ENCODE measurements at regions not wholly inside any gene's neighbourhood (a gene's known extent, or its start where the extent isn't known, plus 50 kb on each side); places are given as distances from the start of the nearest gene placed in this dataset.

DNA sequence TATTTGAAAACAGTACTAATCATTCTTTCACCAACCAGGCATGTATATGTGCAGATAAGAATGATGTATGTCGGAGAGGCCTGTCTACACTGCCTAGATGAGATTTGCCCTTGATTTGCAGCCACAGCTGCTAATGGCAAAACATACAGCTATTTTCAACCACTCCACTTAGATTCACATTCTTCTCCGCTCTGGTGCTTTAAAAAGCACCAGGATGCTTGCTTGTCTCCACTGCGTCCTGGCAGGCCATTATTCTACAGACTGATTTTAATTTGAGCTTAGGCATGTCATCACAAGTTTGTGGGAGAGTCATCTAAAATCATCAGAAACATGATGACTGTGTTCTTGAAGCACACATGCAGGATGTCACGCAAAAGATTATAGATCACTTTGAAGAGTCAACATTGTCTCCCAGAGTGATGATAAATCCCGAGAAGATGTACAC lies 119.0 kb upstream of the NRIP1 start:
- 63% methylated on average over 5 of the region's 5 CpGs for WGBS

DNA sequence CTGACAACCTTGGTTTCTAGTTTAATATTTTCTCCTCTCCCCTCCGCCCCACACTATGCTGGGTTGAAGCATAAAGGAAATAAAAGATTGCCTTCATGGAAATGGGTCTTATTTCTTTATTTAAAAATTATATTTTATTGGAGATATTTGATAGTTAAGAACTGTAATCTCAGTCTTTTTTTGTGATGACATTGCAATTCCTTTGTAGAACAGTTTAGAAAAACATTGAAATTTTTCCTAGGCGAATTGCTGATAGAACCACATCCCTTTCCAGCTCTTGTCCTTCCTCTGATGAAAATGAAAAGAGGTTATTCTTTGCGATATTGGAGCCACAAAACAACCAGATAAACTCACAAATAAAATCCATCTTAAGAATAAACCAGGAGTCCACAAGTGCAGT lies 125.6 kb upstream of the NRIP1 start:
- no peak overlapping the region for H3K27ac ChIP-seq (ENCODE audit: low read length)
- H3K4me3 ChIP-seq (ENCODE audit: low read length) = no peak overlapping the region
- DNase-seq (no peak), ATAC-seq (no peak)
- H3K9me3 ChIP-seq (ENCODE audit: control insufficient read depth, low read length) = no peaks in the 10 kb centered on the region
- H3K27me3 ChIP-seq (ENCODE audit: control insufficient read depth, insufficient read depth) = no peaks in the 10 kb centered on the region
- intact Hi-C loops (cut with DNase I) = no loop called here
- H3K4me1 ChIP-seq (ENCODE audit: control insufficient read depth, insufficient read depth, low read length) = no peaks in the 10 kb centered on the region
- 89% methylated on average over 3 of the region's 3 CpGs for WGBS

More for the DNA sequence above, 119.0 kb upstream of the NRIP1 start:
- ATAC-seq (no peak), DNase-seq (no peak)
- H3K4me3 ChIP-seq (ENCODE audit: low read length) = no peak overlapping the region
- no peaks in the 10 kb centered on the region for H3K4me1 ChIP-seq (ENCODE audit: control insufficient read depth, insufficient read depth, low read length)
- H3K9me3 ChIP-seq (ENCODE audit: control insufficient read depth, low read length) = no peaks in the 10 kb centered on the region
- H3K27me3 ChIP-seq (ENCODE audit: control insufficient read depth, insufficient read depth) = no peaks in the 10 kb centered on the region
- H3K27ac ChIP-seq (ENCODE audit: low read length) = no peak overlapping the region
- intact Hi-C loops (cut with DNase I) = no loop called here

DNA sequence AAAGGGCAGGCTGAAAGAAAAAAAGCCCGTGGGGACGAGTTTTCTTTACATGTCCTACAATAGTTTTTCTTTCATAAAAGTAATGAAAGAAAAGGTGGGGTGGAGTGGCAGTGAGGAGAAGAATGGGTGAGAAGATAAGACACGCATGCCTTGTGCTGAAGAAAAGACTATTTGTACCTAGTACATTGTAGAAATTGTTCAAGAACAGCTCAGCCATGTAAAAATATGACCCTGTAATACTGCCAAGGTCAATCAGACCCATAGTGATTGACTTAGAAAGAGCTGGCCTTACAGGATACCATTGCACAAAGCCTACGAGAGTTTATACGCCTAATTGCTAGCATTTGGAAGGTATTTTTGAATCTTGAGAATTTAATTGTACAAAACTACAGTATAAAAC lies 126.0 kb upstream of the NRIP1 start:
- H3K27me3 ChIP-seq (ENCODE audit: control insufficient read depth, insufficient read depth) = no peaks in the 10 kb centered on the region
- DNase-seq (no peak), ATAC-seq (no peak)
- H3K27ac ChIP-seq (ENCODE audit: low read length) = no peak overlapping the region
- intact Hi-C loops (cut with DNase I) = no loop called here
- H3K9me3 ChIP-seq (ENCODE audit: control insufficient read depth, low read length) = no peaks in the 10 kb centered on the region
- H3K4me1 ChIP-seq (ENCODE audit: control insufficient read depth, insufficient read depth, low read length) = no peaks in the 10 kb centered on the region
- no peak overlapping the region for H3K4me3 ChIP-seq (ENCODE audit: low read length)
- 81% methylated on average over 5 of the region's 5 CpGs for WGBS

DNA sequence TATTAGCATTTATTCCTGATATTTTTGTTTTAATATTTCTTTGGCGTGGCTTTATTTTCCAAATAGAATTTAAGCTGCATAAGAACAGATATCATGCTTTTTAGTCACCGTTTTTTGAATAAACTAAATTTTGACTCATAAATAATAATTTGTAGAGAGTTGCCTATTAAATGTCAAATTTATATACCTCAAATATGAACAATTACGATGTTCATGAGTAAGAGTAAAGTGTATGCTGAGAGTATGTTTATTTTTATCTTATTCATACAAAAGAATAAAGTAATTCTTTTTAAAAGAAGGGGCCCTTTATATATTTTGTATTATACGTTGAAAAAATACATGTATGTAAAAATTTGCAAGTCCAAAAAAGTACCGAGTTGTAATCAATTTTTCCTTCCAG lies 126.5 kb upstream of the NRIP1 start:
- DNase-seq (no peak), ATAC-seq (no peak)
- intact Hi-C loops (cut with DNase I) = no loop called here
- 93% methylated on average over 5 of the region's 5 CpGs for WGBS
- no peak overlapping the region for H3K4me3 ChIP-seq (ENCODE audit: low read length)
- H3K4me1 ChIP-seq (ENCODE audit: control insufficient read depth, insufficient read depth, low read length) = no peaks in the 10 kb centered on the region
- H3K27ac ChIP-seq (ENCODE audit: low read length) = no peak overlapping the region
- no peaks in the 10 kb centered on the region for H3K27me3 ChIP-seq (ENCODE audit: control insufficient read depth, insufficient read depth)
- no peaks in the 10 kb centered on the region for H3K9me3 ChIP-seq (ENCODE audit: control insufficient read depth, low read length)

DNA sequence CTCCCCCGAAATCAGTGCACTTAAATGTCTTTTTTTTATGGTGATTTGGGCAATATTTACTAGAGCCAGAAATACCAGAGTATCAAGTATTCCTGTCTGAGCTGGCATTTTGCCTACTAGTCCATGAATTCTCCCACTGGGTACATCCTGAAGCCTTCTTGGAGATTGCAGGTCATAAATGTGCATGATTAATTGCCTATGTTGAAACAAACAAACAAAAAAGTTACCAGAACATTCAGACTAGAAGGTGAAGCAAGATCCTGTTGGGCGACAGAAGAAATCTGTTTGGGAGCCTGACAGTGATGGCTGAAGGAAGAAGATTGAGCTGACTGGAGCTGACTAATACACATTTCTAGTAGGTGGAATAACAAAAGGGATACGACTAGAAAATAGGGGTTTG lies 127.4 kb upstream of the NRIP1 start:
- WGBS = 83% methylated on average over 3 of the region's 3 CpGs
- DNase-seq = no peak
- Histone ChIP-seq H3K9me3 (ENCODE audit: control insufficient read depth, low read length) (no peaks in the 10 kb centered on the region), H3K4me3 (ENCODE audit: low read length) (no peak overlapping the region), H3K27ac (ENCODE audit: low read length) (no peak overlapping the region), H3K27me3 (ENCODE audit: control insufficient read depth, insufficient read depth) (no peaks in the 10 kb centered on the region), H3K4me1 (ENCODE audit: control insufficient read depth, insufficient read depth, low read length) (no peaks in the 10 kb centered on the region)
- intact Hi-C loops (cut with DNase I) = no loop called here
- ATAC-seq = no peak

DNA sequence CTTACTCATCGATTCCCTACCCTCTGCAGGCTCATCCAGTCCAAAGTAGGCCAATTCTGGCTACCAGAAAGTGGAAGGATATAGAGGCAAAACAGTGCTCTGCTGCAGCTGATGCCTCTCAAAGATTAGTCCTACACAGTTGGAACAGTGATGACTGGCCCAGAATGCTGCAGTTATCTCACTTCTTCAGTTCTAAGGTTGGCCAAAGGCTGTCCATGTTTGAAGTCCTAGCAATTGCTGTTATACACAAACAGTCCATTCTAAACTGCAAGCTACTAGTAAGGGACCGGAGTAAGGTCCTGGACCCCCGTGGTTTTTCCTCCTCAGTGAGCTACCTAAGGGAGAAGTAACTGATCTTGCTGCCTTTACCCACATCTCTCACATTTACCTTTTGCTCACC lies 129.1 kb upstream of the NRIP1 start:
- DNase-seq = no peak
- H3K9me3 ChIP-seq (ENCODE audit: control insufficient read depth, low read length) = no peaks in the 10 kb centered on the region
- H3K4me3 ChIP-seq (ENCODE audit: low read length) = no peak overlapping the region
- WGBS = 93% methylated on average over 3 of the region's 3 CpGs
- intact Hi-C loops (cut with DNase I) = no loop called here
- H3K27me3 ChIP-seq (ENCODE audit: control insufficient read depth, insufficient read depth) = no peaks in the 10 kb centered on the region
- H3K4me1 ChIP-seq (ENCODE audit: control insufficient read depth, insufficient read depth, low read length) = no peaks in the 10 kb centered on the region
- ATAC-seq = no peak
- H3K27ac ChIP-seq (ENCODE audit: low read length) = no peak overlapping the region

DNA sequence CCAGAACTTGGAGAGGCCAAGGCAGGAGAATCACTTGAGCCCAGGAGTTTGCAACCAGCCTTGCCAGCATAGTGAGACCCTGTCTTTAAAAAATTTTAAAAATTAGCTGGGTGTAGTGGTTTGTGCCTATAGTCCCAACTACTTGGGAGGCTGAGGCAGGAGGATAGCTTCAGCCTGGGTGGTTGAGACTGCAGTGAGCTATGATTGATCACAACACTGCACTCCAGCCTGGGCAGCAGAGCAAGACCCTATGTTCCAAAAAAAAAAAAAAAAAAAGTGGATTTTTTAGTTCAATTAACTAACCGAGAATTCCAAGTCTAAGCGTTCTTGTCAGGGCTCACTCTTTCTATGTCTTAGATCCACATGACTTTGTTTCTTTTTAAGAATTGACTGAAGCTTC lies 130.3 kb upstream of the NRIP1 start:
- 97% methylated on average over 2 of the region's 2 CpGs for whole genome bisulfite sequencing
- H3K9me3 ChIP-seq (ENCODE audit: control insufficient read depth, low read length) = no peaks in the 10 kb centered on the region
- DNase-seq = no peak
- intact Hi-C loops (cut with DNase I) = no loop called here
- no peaks in the 10 kb centered on the region for H3K27me3 ChIP-seq (ENCODE audit: control insufficient read depth, insufficient read depth)
- H3K4me3 ChIP-seq (ENCODE audit: low read length) = no peak overlapping the region
- no peak overlapping the region for H3K27ac ChIP-seq (ENCODE audit: low read length)
- H3K4me1 ChIP-seq (ENCODE audit: control insufficient read depth, insufficient read depth, low read length) = no peaks in the 10 kb centered on the region
- ATAC-seq = no peak

DNA sequence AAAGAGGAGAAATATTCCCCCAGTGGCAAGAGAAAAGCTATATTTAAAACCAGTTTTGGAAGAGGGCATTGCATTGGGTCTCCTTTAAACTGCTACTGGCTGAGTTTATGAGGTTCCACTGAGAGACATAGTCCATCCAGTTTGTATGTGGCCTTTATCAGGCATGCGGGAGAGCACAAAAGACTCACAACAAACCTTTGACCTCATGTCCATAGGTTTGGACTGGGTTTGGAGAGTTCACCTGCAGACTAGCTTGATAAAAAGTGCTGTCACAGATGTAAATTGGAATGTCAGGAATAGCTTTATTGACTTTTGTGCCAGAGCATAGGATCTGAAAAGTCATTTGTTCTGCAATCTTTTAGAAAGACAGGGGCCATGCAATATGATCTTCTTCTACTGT lies 131.0 kb upstream of the NRIP1 start:
- Histone ChIP-seq H3K9me3 (ENCODE audit: control insufficient read depth, low read length) (no peaks in the 10 kb centered on the region), H3K27ac (ENCODE audit: low read length) (no peak overlapping the region), H3K4me3 (ENCODE audit: low read length) (no peak overlapping the region), H3K4me1 (ENCODE audit: control insufficient read depth, insufficient read depth, low read length) (no peaks in the 10 kb centered on the region), H3K27me3 (ENCODE audit: control insufficient read depth, insufficient read depth) (no peaks in the 10 kb centered on the region)
- no peak for ATAC-seq
- no peak for DNase-seq
- WGBS = 81% methylated on average over 1 of the region's 1 CpG
- intact Hi-C loops (cut with DNase I) = no loop called here

DNA sequence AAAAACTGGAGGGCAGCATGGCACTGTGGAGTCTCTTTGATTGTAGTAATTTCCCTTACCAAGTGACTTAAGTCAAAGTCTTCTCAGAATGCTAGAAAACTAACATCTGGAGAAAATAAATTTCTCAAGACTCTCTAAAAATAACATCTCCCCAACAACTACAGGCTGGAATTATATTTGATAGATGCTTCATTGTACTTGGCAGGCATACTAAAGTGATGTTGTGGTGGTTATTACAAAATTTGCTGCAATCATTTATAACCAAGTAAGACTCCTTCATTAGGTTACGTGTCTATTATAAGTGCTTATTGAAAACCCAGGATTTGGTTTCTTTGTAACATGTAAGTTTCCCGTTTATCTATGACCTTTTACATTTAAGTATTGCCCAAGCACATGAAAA lies 132.9 kb upstream of the NRIP1 start:
- 75% methylated on average over 2 of the region's 2 CpGs for WGBS
- H3K27ac ChIP-seq (ENCODE audit: low read length) = no peak overlapping the region
- H3K9me3 ChIP-seq (ENCODE audit: control insufficient read depth, low read length) = no peaks in the 10 kb centered on the region
- H3K27me3 ChIP-seq (ENCODE audit: control insufficient read depth, insufficient read depth) = no peaks in the 10 kb centered on the region
- H3K4me1 ChIP-seq (ENCODE audit: control insufficient read depth, insufficient read depth, low read length) = no peaks in the 10 kb centered on the region
- no peak overlapping the region for H3K4me3 ChIP-seq (ENCODE audit: low read length)
- ATAC-seq = no peak
- no peak for DNase-seq
- intact Hi-C loops (cut with DNase I) = no loop called here

DNA sequence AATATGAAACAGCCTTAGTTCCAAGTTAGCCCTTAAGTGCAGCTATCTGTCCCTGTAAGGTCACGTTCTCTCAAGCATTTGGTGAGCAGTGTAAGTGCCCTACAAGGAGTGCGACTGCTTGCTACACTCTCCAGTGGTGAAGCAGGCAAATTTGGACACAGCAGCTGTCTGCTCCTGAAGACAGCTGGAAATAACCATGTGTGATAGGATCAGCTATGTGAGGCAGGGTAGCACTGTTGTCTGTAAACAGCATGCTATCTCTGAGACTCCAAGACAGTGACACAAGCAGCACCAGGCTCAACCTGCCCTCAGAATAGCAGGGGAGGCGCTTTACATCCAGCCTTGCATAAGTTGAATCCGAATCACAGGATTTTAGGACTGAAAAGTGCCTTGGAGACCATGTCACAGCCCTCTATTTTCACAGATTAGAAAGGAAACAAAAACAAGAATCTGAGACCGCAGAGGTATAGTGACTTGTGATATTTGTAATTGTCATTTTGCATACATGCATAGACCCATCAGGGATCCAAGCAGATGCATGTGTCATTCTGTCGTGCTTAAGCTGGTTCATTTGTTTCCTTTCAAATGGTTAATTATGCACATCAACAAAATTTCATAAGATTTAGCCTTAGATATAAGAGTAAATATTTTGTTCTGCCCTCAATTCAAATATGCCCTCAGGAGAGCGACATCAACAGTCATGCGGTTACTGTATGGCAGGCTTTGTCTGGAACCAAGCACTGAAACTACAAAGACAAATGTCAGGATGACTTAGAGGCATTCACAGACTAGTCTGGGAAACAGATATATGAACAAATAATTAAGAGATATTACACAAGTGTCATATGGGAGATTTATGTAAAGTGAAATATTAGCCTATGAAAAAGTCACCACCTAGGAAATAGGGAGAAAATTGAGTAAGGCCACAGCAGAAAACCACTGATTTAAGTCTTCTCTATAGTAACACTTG lies 134.9 kb upstream of the NRIP1 start:
- no peaks in the 10 kb centered on the region for H3K27me3 ChIP-seq (ENCODE audit: control insufficient read depth, insufficient read depth)
- peak overlapping the region; percentile 56 for H3K27ac ChIP-seq (ENCODE audit: low read length)
- H3K4me1 ChIP-seq (ENCODE audit: control insufficient read depth, insufficient read depth, low read length) = no peaks in the 10 kb centered on the region
- H3K4me3 ChIP-seq (ENCODE audit: low read length) = no peak overlapping the region
- DNase-seq = no peak
- peak; percentile 91 for ATAC-seq
- H3K9me3 ChIP-seq (ENCODE audit: control insufficient read depth, low read length) = no peaks in the 10 kb centered on the region
- intact Hi-C loops (cut with DNase I) = loop anchor here in 1 of 4 donors (10.0 kb wide), 1 partner anchor 135 kb away; the partner anchor contains the start of gene NRIP1
- WGBS = 65% methylated on average over 8 of the region's 8 CpGs

DNA sequence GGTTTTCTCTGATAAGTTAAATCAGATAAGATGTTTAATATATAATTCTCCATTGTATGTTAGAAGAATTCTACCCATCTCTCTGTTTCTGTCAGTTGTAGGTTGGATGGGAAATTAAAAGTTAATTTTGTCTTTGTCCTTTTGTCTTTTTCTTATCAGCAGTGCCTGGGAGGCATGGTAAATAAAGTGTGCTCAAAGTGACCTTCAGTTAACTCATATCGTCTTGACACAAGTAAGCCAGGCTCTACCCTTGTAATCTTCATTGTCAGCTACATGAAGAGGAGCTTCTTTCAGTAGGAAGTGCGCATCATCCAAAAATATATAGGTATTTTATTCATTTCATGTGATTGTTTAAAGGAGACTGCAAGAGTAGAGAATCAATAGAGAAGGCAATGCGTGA lies 138.9 kb upstream of the NRIP1 start:
- Histone ChIP-seq H3K4me1 (ENCODE audit: control insufficient read depth, insufficient read depth, low read length) (no peaks in the 10 kb centered on the region), H3K27me3 (ENCODE audit: control insufficient read depth, insufficient read depth) (no peaks in the 10 kb centered on the region), H3K27ac (ENCODE audit: low read length) (no peak overlapping the region), H3K9me3 (ENCODE audit: control insufficient read depth, low read length) (no peaks in the 10 kb centered on the region), H3K4me3 (ENCODE audit: low read length) (no peak overlapping the region)
- DNase-seq (no peak), ATAC-seq (no peak)
- intact Hi-C loops (cut with DNase I) = loop anchor here in 1 of 4 donors (10.0 kb wide), 1 partner anchor 139 kb away; the partner anchor contains the start of gene NRIP1
- WGBS = 60% methylated on average over 3 of the region's 3 CpGs
